SK-N-SH treated with all-trans-retinoic acid at 6 μM for 48 hours (cell line): ENCODE measurements at regions not wholly inside any gene's neighbourhood (a gene's known extent, or its start where the extent isn't known, plus 50 kb on each side); places are given as distances from the start of the nearest gene placed in this dataset.

Experiments used
- ARNTL ChIP-seq: fragments of 450-650 bp; formaldehyde crosslinking; IDR thresholded peaks from 2 replicates; pipeline ENCODE4 v1.5.0; 2020; ENCODE audit warnings: low read depth, mild to moderate bottlenecking, moderate library complexity, borderline replicate concordance
- GLIS3 ChIP-seq: fragments of 250-450 bp; sonication (Bioruptor Pico); IDR thresholded peaks from 2 replicates; pipeline ENCODE4 v1.5.0; 2020; ENCODE audit warnings: mild to moderate bottlenecking, moderate library complexity
- ISL1 ChIP-seq: fragments of 250-450 bp; sonication (Bioruptor Pico); IDR thresholded peaks from 2 replicates; pipeline ENCODE4 v2.1.2; 2022; ENCODE audit warnings: mild to moderate bottlenecking, moderate library complexity
- RARB ChIP-seq: fragments of 250-450 bp; sonication (Bioruptor Pico); IDR thresholded peaks from 2 replicates; pipeline ENCODE4 v1.8.0; 2021; ENCODE audit warnings: mild to moderate bottlenecking, moderate library complexity
- TCF4 ChIP-seq: fragments of 250-450 bp; sonication (Bioruptor Pico); IDR thresholded peaks from 2 replicates; pipeline ENCODE4 v1.8.0; 2021; ENCODE audit warnings: mild to moderate bottlenecking, moderate library complexity, borderline replicate concordance
- ZC3H10 ChIP-seq: fragments of 250-450 bp; sonication (Bioruptor Pico); IDR thresholded peaks from 2 replicates; pipeline ENCODE4 v1.5.1; 2021; ENCODE audit warnings: mild to moderate bottlenecking, moderate library complexity
- ZFP30 ChIP-seq: fragments of 450-650 bp; formaldehyde crosslinking; IDR thresholded peaks from 2 replicates; pipeline ENCODE4 v1.5.0; 2022; ENCODE audit warnings: mild to moderate bottlenecking, moderate library complexity
- ZNF565 ChIP-seq: fragments of 450-650 bp; formaldehyde crosslinking; conservative IDR thresholded peaks from 2 replicates; pipeline ENCODE4 v1.5.0; 2020; ENCODE audit warnings: low read depth, mild to moderate bottlenecking, moderate library complexity
- ZNF8 ChIP-seq: fragments of 450-650 bp; formaldehyde crosslinking; IDR thresholded peaks from 2 replicates; pipeline ENCODE4 v1.5.0; 2020; ENCODE audit warnings: mild to moderate bottlenecking, moderate library complexity
- TF ChIP-seq, protein P1 (sequence below): fragments of 250-450 bp; sonication (Bioruptor Pico); IDR thresholded peaks from 2 replicates; pipeline ENCODE4 v1.5.0; 2020; ENCODE audit warnings: mild to moderate bottlenecking, moderate library complexity
- TF ChIP-seq, protein P2 (sequence below): fragments of 250-450 bp; sonication (Bioruptor Pico); IDR thresholded peaks from 2 replicates; pipeline ENCODE4 v1.8.0; 2020; ENCODE audit warnings: mild to moderate bottlenecking, moderate library complexity, borderline replicate concordance
- TF ChIP-seq, protein P3 (sequence below): fragments of 250-450 bp; sonication (Bioruptor Pico); IDR thresholded peaks from 2 replicates; pipeline ENCODE4 v1.5.1; 2020; ENCODE audit warnings: low read depth, mild to moderate bottlenecking, moderate library complexity

DNA sequence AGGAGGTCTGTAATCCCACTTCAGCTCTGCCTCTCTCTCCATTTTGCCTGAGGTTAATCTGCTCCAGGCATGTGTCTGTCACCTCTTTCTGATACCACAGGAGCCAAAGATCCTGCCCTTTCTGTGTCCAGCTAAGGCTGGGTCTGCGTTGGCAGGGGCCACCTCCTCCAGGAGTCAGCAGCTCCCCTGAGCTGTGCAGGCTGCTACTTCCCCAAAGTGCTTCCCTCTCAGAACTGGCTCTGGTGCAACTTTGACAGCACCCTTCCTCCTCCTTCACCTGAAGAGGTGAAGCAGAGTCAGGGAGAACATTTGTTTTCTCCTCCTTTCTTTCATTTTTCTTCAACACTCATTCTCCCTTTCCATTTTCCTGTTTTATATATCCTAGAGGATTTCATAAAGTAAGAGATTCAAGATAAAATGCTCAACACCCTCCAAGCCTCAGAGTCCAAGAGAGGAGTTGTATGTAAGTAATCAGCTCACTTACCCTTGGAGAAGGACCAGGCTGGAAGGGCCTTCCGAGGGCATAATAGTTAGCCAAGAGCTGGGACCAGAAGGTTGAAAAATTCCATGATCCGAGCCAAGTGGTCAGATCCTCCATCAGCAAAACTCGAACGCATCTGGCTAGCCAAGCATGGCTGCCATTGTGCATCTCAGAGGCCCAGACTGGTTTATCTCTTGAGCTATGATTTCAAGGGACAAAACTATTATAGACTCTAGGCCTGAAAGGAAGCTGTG lies 257.3 kb downstream of the PTEN start:
- TF ChIP-seq, protein P1, sequence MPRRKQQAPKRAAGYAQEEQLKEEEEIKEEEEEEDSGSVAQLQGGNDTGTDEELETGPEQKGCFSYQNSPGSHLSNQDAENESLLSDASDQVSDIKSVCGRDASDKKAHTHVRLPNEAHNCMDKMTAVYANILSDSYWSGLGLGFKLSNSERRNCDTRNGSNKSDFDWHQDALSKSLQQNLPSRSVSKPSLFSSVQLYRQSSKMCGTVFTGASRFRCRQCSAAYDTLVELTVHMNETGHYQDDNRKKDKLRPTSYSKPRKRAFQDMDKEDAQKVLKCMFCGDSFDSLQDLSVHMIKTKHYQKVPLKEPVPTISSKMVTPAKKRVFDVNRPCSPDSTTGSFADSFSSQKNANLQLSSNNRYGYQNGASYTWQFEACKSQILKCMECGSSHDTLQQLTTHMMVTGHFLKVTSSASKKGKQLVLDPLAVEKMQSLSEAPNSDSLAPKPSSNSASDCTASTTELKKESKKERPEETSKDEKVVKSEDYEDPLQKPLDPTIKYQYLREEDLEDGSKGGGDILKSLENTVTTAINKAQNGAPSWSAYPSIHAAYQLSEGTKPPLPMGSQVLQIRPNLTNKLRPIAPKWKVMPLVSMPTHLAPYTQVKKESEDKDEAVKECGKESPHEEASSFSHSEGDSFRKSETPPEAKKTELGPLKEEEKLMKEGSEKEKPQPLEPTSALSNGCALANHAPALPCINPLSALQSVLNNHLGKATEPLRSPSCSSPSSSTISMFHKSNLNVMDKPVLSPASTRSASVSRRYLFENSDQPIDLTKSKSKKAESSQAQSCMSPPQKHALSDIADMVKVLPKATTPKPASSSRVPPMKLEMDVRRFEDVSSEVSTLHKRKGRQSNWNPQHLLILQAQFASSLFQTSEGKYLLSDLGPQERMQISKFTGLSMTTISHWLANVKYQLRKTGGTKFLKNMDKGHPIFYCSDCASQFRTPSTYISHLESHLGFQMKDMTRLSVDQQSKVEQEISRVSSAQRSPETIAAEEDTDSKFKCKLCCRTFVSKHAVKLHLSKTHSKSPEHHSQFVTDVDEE (CRISPR knock-in tag): no peak
- no peak for TF ChIP-seq TCF4 (CRISPR knock-in tag)
- no peak for TF ChIP-seq ZFP30 (CRISPR knock-in tag)
- TF ChIP-seq ARNTL (CRISPR knock-in tag): no peak
- TF ChIP-seq, protein P2, sequence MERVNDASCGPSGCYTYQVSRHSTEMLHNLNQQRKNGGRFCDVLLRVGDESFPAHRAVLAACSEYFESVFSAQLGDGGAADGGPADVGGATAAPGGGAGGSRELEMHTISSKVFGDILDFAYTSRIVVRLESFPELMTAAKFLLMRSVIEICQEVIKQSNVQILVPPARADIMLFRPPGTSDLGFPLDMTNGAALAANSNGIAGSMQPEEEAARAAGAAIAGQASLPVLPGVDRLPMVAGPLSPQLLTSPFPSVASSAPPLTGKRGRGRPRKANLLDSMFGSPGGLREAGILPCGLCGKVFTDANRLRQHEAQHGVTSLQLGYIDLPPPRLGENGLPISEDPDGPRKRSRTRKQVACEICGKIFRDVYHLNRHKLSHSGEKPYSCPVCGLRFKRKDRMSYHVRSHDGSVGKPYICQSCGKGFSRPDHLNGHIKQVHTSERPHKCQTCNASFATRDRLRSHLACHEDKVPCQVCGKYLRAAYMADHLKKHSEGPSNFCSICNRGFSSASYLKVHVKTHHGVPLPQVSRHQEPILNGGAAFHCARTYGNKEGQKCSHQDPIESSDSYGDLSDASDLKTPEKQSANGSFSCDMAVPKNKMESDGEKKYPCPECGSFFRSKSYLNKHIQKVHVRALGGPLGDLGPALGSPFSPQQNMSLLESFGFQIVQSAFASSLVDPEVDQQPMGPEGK: no peak
- TF ChIP-seq ZNF8 (CRISPR knock-in tag): no peak
- TF ChIP-seq ZC3H10 (CRISPR knock-in tag): no peak
- TF ChIP-seq ISL1 (CRISPR knock-in tag): no peak
- no peak for TF ChIP-seq GLIS3 (CRISPR knock-in tag)
- TF ChIP-seq ZNF565: no peak
- no peak for TF ChIP-seq RARB (CRISPR knock-in tag)
- TF ChIP-seq, protein P3, sequence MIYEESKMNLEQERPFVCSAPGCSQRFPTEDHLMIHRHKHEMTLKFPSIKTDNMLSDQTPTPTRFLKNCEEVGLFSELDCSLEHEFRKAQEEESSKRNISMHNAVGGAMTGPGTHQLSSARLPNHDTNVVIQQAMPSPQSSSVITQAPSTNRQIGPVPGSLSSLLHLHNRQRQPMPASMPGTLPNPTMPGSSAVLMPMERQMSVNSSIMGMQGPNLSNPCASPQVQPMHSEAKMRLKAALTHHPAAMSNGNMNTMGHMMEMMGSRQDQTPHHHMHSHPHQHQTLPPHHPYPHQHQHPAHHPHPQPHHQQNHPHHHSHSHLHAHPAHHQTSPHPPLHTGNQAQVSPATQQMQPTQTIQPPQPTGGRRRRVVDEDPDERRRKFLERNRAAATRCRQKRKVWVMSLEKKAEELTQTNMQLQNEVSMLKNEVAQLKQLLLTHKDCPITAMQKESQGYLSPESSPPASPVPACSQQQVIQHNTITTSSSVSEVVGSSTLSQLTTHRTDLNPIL (CRISPR knock-in tag): no peak
